Prostate gland (tissue), 2 donors: ENCODE measurements at regions not wholly inside any gene's neighbourhood (a gene's known extent, or its start where the extent isn't known, plus 50 kb on each side); places are given as distances from the start of the nearest gene placed in this dataset.

ENCODE experiments used
- CTCF ChIP-seq, 4 experiments: fragments of 200-600 bp in 2 of 4; fragments of 450-650 bp in 2 of 4; sonication (generic) in 2 of 4; IDR thresholded peaks; 1 replicate in 3 of 4; 2 replicates in 1 of 4; pipeline ENCODE4 v1.5.1; 2016 to 2019; ENCODE audit warnings: antibody characterized with exemption in 4 of 4, mild to moderate bottlenecking in 2 of 4, moderate library complexity in 2 of 4
- POLR2A ChIP-seq: fragments of 450-650 bp; IDR thresholded peaks from one replicate; pipeline ENCODE4 v1.6.1; 2016; ENCODE audit warnings: antibody characterized with exemption, mild to moderate bottlenecking
- POLR2AphosphoS5 ChIP-seq: sonication (generic); formaldehyde crosslinking; IDR thresholded peaks from one replicate; pipeline ENCODE4 v1.6.1; 2017; ENCODE audit warnings: antibody characterized with exemption

GRCh38 chr12:47378907-47379306 is 299.1 kb upstream of the AMIGO2 start:
- no peak for TF ChIP-seq POLR2A
- no peak for TF ChIP-seq CTCF (IDR thresholded peaks at IDR 0.05)
- TF ChIP-seq POLR2AphosphoS5, result no peak
